Trophoblast cell (in vitro differentiated cells and primary cell): ENCODE measurements at regions not wholly inside any gene's neighbourhood (a gene's known extent, or its start where the extent isn't known, plus 50 kb on each side); places are given as distances from the start of the nearest gene placed in this dataset.
"Not testable (repeated sequence)": the region's sequence is repeated elsewhere in the genome, so short reads cannot be mapped to it uniquely, and the experiment has no call there.

ENCODE experiments used
- DNase-seq, 2 donors: peaks; one replicate each; pipeline ENCODE4 v3.0.0-alpha.2; 2016
- H2AFZ ChIP-seq: 2 replicates; pipeline ENCODE4 v1.6.1; 2013; ENCODE audit warnings: low read length, moderate library complexity, mild to moderate bottlenecking; ENCODE audit not compliant: insufficient read depth, poor library complexity
- H2AK5ac ChIP-seq: 2 replicates; pipeline ENCODE4 v1.6.1; 2013; ENCODE audit warnings: mild to moderate bottlenecking, low read length
- H2BK120ac ChIP-seq: 2 replicates; pipeline ENCODE4 v1.6.1; 2013; ENCODE audit warnings: low read length, mild to moderate bottlenecking, moderate library complexity; ENCODE audit not compliant: insufficient read depth, poor library complexity
- H2BK12ac ChIP-seq: 2 replicates; pipeline ENCODE4 v1.6.1; 2013; ENCODE audit warnings: mild to moderate bottlenecking, low read length, moderate library complexity
- H2BK5ac ChIP-seq: 2 replicates; pipeline ENCODE4 v1.6.1; 2013; ENCODE audit warnings: low read length, low read depth, moderate library complexity, mild to moderate bottlenecking; ENCODE audit not compliant: poor library complexity
- H3K14ac ChIP-seq: 2 replicates; pipeline ENCODE4 v1.6.1; 2013; ENCODE audit warnings: mild to moderate bottlenecking, low read length
- H3K18ac ChIP-seq: 2 replicates; pipeline ENCODE4 v1.6.1; 2013; ENCODE audit warnings: mild to moderate bottlenecking, low read length
- H3K23ac ChIP-seq: 2 replicates; pipeline ENCODE4 v1.6.1; 2013; ENCODE audit warnings: low read length
- H3K27ac ChIP-seq: 2 replicates; pipeline ENCODE4 v1.5.1; 2013; ENCODE audit warnings: low read depth, mild to moderate bottlenecking, inconsistent platforms, low read length, moderate library complexity
- H3K27me3 ChIP-seq: 2 replicates; pipeline ENCODE4 v1.6.1; 2013; ENCODE audit warnings: inconsistent platforms, mild to moderate bottlenecking, low read length, moderate library complexity; ENCODE audit not compliant: insufficient read depth
- H3K36me3 ChIP-seq, 2 experiments: 1 replicate in 1 of 2; 2 replicates in 1 of 2; pipeline ENCODE4 v1.6.1; 2013; ENCODE audit warnings: low read length in 2 of 2, mild to moderate bottlenecking in 2 of 2, moderate library complexity in 1 of 2; ENCODE audit not compliant: insufficient read depth in 2 of 2, control insufficient read depth in 1 of 2
- H3K4ac ChIP-seq: 2 replicates; pipeline ENCODE4 v1.6.1; 2013; ENCODE audit warnings: low read depth, mild to moderate bottlenecking, low read length, moderate library complexity
- H3K4me1 ChIP-seq, 2 experiments: 1 replicate in 1 of 2; 2 replicates in 1 of 2; pipeline ENCODE4 v1.6.1; 2013; ENCODE audit warnings: low read length in 2 of 2, mild to moderate bottlenecking in 2 of 2, moderate library complexity in 1 of 2; ENCODE audit not compliant: insufficient read depth in 2 of 2, control insufficient read depth in 1 of 2
- H3K4me2 ChIP-seq: 2 replicates; pipeline ENCODE4 v1.6.1; 2013; ENCODE audit warnings: inconsistent platforms, mild to moderate bottlenecking, low read length, moderate library complexity
- H3K4me3 ChIP-seq: 2 replicates; pipeline ENCODE4 v1.5.1; 2013; ENCODE audit warnings: mild to moderate bottlenecking, low read depth, low read length, inconsistent platforms
- H3K79me1 ChIP-seq: one replicate; pipeline ENCODE4 v1.6.1; 2013; ENCODE audit warnings: low read length
- H3K79me2 ChIP-seq: 2 replicates; pipeline ENCODE4 v1.6.1; 2013; ENCODE audit warnings: low read length, mild to moderate bottlenecking; ENCODE audit not compliant: control insufficient read depth, insufficient read depth, poor library complexity
- H3K9ac ChIP-seq: 2 replicates; pipeline ENCODE4 v1.6.1; 2013; ENCODE audit warnings: mild to moderate bottlenecking, low read length
- H3K9me3 ChIP-seq: 2 replicates; pipeline ENCODE4 v1.6.1; 2013; ENCODE audit warnings: low read depth, mild to moderate bottlenecking, control low read depth, inconsistent platforms, low read length; ENCODE audit not compliant: insufficient read depth
- H4K12ac ChIP-seq: 2 replicates; pipeline ENCODE4 v1.6.1; 2013; ENCODE audit warnings: low read depth, mild to moderate bottlenecking, low read length, moderate library complexity
- H4K8ac ChIP-seq: 2 replicates; pipeline ENCODE4 v1.6.1; 2013; ENCODE audit warnings: low read depth, mild to moderate bottlenecking, low read length, moderate library complexity
- H4K91ac ChIP-seq: one replicate; pipeline ENCODE4 v1.6.1; 2013; ENCODE audit warnings: low read depth, mild to moderate bottlenecking, low read length, moderate library complexity
- WGBS: extraction: QIAGEN DNeasy Blood & Tissue Kit; methylation state at CpG from one replicate; pipeline ENCODE4 v1.1.7; 2013; ENCODE audit warnings: missing lambda C conversion rate; ENCODE audit not compliant: insufficient read length, insufficient coverage; ENCODE audit errors: extremely low coverage; 5-methylcytosine and 5-hydroxymethylcytosine counted together

- no peak overlapping the region for H2BK12ac ChIP-seq
- no peak overlapping the region for H2AK5ac ChIP-seq
- no peak overlapping the region for H3K18ac ChIP-seq
- H3K27ac ChIP-seq, result no peak overlapping the region
- no peak overlapping the region for H3K23ac ChIP-seq
- no peak overlapping the region for H4K8ac ChIP-seq
- H4K91ac ChIP-seq, result no peak overlapping the region
- no peaks in the 10 kb centered on the region for H3K36me3 ChIP-seq
- no peak overlapping the region for H2BK120ac ChIP-seq
- no peak overlapping the region for H3K4me2 ChIP-seq
- H3K4me3 ChIP-seq, result no peak overlapping the region
- no peaks in the 10 kb centered on the region for H3K79me1 ChIP-seq
- DNase-seq, result no peak
- no peaks in the 10 kb centered on the region for H3K9me3 ChIP-seq
- no peak overlapping the region for H2BK5ac ChIP-seq
- H4K12ac ChIP-seq, result no peak overlapping the region
- no peak overlapping the region for H3K9ac ChIP-seq
- H3K14ac ChIP-seq, result no peak overlapping the region
- no peaks in the 10 kb centered on the region for H3K4me1 ChIP-seq
- H2AFZ ChIP-seq, result no peak overlapping the region
- H3K4ac ChIP-seq, result no peak overlapping the region
- WGBS, result no CpG with 5 or more reads among the region's 2 CpGs
- H3K27me3 ChIP-seq, result no peaks in the 10 kb centered on the region
- no peaks in the 10 kb centered on the region for H3K79me2 ChIP-seq
Measured at GRCh38 chr20:55333798-55334197, 671.5 kb downstream of the CBLN4 start.

- Histone ChIP-seq H2AFZ (no peak overlapping the region), H4K12ac (no peak overlapping the region), H3K14ac (no peak overlapping the region), H3K79me2 (no peaks in the 10 kb centered on the region), H3K4me3 (no peak overlapping the region), H3K9me3 (no peaks in the 10 kb centered on the region), H4K8ac (no peak overlapping the region), H3K36me3 (no peaks in the 10 kb centered on the region), H3K9ac (no peak overlapping the region), H2BK12ac (no peak overlapping the region), H3K4ac (no peak overlapping the region), H3K27ac (no peak overlapping the region), H2AK5ac (no peak overlapping the region), H3K79me1 (no peaks in the 10 kb centered on the region), H3K4me1 (no peaks in the 10 kb centered on the region), H3K27me3 (no peaks in the 10 kb centered on the region), H3K4me2 (no peak overlapping the region), H2BK120ac (no peak overlapping the region), H4K91ac (no peak overlapping the region), H3K23ac (no peak overlapping the region), H3K18ac (no peak overlapping the region), H2BK5ac (no peak overlapping the region)
- no peak for DNase-seq
- no CpG with 5 or more reads among the region's 4 CpGs for WGBS
Measured at GRCh38 chr20:55329108-55329507, 676.2 kb downstream of the CBLN4 start.

DNA sequence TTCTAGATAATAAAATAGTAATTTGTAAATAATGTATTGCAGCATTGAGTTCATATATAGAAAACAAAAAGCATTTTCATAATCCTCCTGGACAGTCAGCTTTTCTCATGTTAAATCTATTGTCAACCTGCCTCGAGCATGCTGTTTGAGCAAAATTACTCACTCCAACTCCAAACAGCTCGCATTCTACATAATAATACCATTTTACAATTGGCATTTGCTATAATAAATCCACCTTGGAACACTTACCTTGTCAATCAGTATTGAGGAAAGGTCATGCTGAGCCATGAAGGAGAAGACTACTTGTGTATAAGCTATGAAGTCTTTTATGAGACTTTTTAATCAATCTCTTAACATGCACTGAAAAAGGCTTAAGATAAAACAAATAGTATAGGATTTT lies 682.6 kb downstream of the CBLN4 start:
- Histone ChIP-seq H3K4me1 (no peaks in the 10 kb centered on the region), H3K23ac (no peak overlapping the region), H4K8ac (no peak overlapping the region), H4K91ac (no peak overlapping the region), H2BK5ac (no peak overlapping the region), H3K27ac (no peak overlapping the region), H3K14ac (no peak overlapping the region), H2BK12ac (no peak overlapping the region), H3K27me3 (no peaks in the 10 kb centered on the region), H2AFZ (no peak overlapping the region), H3K9ac (no peak overlapping the region), H3K36me3 (no peaks in the 10 kb centered on the region), H3K18ac (no peak overlapping the region), H3K4me2 (no peak overlapping the region), H3K79me1 (no peaks in the 10 kb centered on the region), H2BK120ac (no peak overlapping the region), H3K4ac (no peak overlapping the region), H3K79me2 (no peaks in the 10 kb centered on the region), H4K12ac (no peak overlapping the region), H2AK5ac (no peak overlapping the region), H3K9me3 (no peaks in the 10 kb centered on the region), H3K4me3 (no peak overlapping the region)
- DNase-seq, result no peak
- WGBS, result no CpG with 5 or more reads among the region's 2 CpGs

GRCh38 chr20:55316753-55317152 lies 688.6 kb downstream of the CBLN4 start:
- no peaks in the 10 kb centered on the region for H3K4me1 ChIP-seq
- H4K8ac ChIP-seq, result no peak overlapping the region
- H3K9ac ChIP-seq, result no peak overlapping the region
- no peaks in the 10 kb centered on the region for H3K27me3 ChIP-seq
- H2BK120ac ChIP-seq, result no peak overlapping the region
- DNase-seq, result no peak
- H4K91ac ChIP-seq, result no peak overlapping the region
- no peak overlapping the region for H3K4me2 ChIP-seq
- no peaks in the 10 kb centered on the region for H3K79me1 ChIP-seq
- no peak overlapping the region for H3K27ac ChIP-seq
- no peak overlapping the region for H4K12ac ChIP-seq
- H3K18ac ChIP-seq, result no peak overlapping the region
- H3K4me3 ChIP-seq, result no peak overlapping the region
- H3K23ac ChIP-seq, result no peak overlapping the region
- H3K36me3 ChIP-seq, result no peaks in the 10 kb centered on the region
- no peak overlapping the region for H3K14ac ChIP-seq
- H2AFZ ChIP-seq, result no peak overlapping the region
- H3K9me3 ChIP-seq, result no peaks in the 10 kb centered on the region
- no peak overlapping the region for H2BK5ac ChIP-seq
- H3K4ac ChIP-seq, result no peak overlapping the region
- no peak overlapping the region for H2BK12ac ChIP-seq
- no CpG with 5 or more reads among the region's 1 CpG for WGBS
- H3K79me2 ChIP-seq, result no peaks in the 10 kb centered on the region
- no peak overlapping the region for H2AK5ac ChIP-seq

GRCh38 chr20:55310844-55311243 lies 694.5 kb downstream of the CBLN4 start:
- not testable (repeated sequence) for H2BK120ac ChIP-seq, H3K18ac ChIP-seq, H4K8ac ChIP-seq, H2AK5ac ChIP-seq, H3K23ac ChIP-seq, H2AFZ ChIP-seq, H2BK5ac ChIP-seq, H3K27ac ChIP-seq, H3K27me3 ChIP-seq, H3K4me3 ChIP-seq, H3K9me3 ChIP-seq, H3K4ac ChIP-seq, H3K36me3 ChIP-seq, H4K91ac ChIP-seq, DNase-seq, H3K4me2 ChIP-seq, H3K9ac ChIP-seq, H3K14ac ChIP-seq, H4K12ac ChIP-seq, H3K4me1 ChIP-seq, H3K79me1 ChIP-seq, H3K79me2 ChIP-seq, H2BK12ac ChIP-seq
